ENCODE measurements at regions not wholly inside any gene's neighbourhood (a gene's known extent, or its start where the extent isn't known, plus 50 kb on each side); places are given as distances from the start of the nearest gene placed in this dataset.

GRCh38 chr22:26804911-26805539, 147.6 kb downstream of the MIAT start:
- TF ChIP-seq POLR2A (IDR thresholded peaks at IDR 0.05) (no peak), CTCF (IDR thresholded peaks at IDR 0.05) (no peak)
